ENCODE measurements at regions not wholly inside any gene's neighbourhood (a gene's known extent, or its start where the extent isn't known, plus 50 kb on each side); places are given as distances from the start of the nearest gene placed in this dataset.

DNA sequence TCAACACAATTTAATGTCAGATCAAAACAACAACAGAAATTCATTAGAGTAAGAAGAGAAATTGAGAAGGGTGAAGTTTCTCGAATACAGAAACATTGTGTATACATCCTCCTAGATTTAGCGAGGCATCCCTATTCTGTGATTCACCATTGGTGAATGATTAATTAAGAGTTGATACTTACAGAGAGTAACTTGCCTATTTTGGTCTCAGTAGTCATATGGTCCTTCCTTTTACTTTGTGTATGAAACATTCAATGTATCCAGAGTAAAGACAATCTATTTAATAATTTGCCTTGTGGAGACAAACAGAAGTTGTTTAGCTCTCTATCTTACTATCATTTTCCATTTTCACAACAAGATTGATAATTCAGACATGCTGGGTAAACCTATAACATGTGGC lies 432.0 kb downstream of the ZPLD1 start:
- TF ChIP-seq, protein P1, sequence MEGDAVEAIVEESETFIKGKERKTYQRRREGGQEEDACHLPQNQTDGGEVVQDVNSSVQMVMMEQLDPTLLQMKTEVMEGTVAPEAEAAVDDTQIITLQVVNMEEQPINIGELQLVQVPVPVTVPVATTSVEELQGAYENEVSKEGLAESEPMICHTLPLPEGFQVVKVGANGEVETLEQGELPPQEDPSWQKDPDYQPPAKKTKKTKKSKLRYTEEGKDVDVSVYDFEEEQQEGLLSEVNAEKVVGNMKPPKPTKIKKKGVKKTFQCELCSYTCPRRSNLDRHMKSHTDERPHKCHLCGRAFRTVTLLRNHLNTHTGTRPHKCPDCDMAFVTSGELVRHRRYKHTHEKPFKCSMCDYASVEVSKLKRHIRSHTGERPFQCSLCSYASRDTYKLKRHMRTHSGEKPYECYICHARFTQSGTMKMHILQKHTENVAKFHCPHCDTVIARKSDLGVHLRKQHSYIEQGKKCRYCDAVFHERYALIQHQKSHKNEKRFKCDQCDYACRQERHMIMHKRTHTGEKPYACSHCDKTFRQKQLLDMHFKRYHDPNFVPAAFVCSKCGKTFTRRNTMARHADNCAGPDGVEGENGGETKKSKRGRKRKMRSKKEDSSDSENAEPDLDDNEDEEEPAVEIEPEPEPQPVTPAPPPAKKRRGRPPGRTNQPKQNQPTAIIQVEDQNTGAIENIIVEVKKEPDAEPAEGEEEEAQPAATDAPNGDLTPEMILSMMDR (IDR thresholded peaks at IDR 0.05): no peak
- TF ChIP-seq POLR2A (IDR thresholded peaks at IDR 0.05): no peak
